PC-3 (cell line): ENCODE measurements at regions not wholly inside any gene's neighbourhood (a gene's known extent, or its start where the extent isn't known, plus 50 kb on each side); places are given as distances from the start of the nearest gene placed in this dataset.

Source experiments
- ATAC-seq: fragments of 200-7000 bp; cut with Tn5 transposase; 2 replicates; pipeline ENCODE4 v1.9.1; 2020; ENCODE audit warnings: mild to moderate bottlenecking, moderate library complexity
- BruUV-seq: library from RNA; stranded (reverse); fragments of 400-500 nt; replicated peaks from 2 replicates; lab custom pipeline; 2021; lab: Mats Ljungman, UMichigan
- CTCF ChIA-PET: fragments of 300-600 bp; sonication (Branson Sonifier 250); formaldehyde crosslinking; loops from one replicate; lab custom pipeline; 2022; ENCODE audit warnings: antibody characterized with exemption; lab: Charles Lee
- POLR2A ChIA-PET: fragments of 300-600 bp; sonication (Branson Sonifier 250); formaldehyde crosslinking; loops from one replicate; lab custom pipeline; 2022; ENCODE audit warnings: antibody characterized with exemption; ENCODE audit not compliant: unreplicated experiment; lab: Charles Lee
- DNase-seq: peaks from one replicate; pipeline ENCODE4 v3.0.0-alpha.2; 2015
- H2AFZ ChIP-seq: fragments of 300-600 bp; sonication (generic); 2 replicates; pipeline ENCODE4 v1.6.0; 2016; ENCODE audit warnings: antibody characterized with exemption, low read length
- H3F3A ChIP-seq: fragments of 300-600 bp; sonication (generic); one replicate; pipeline ENCODE4 v1.6.0; 2017; ENCODE audit warnings: antibody characterized with exemption, low read length, control low read depth, mild to moderate bottlenecking; ENCODE audit not compliant: unreplicated experiment
- H3K27ac ChIP-seq: fragments of 300-600 bp; sonication (generic); 2 replicates; pipeline ENCODE4 v1.5.1; 2016; ENCODE audit warnings: mild to moderate bottlenecking, low read length
- H3K27me3 ChIP-seq: fragments of 300-600 bp; sonication (generic); 2 replicates; pipeline ENCODE4 v1.6.1; 2016; ENCODE audit warnings: low read length, mixed read lengths
- H3K36me3 ChIP-seq: fragments of 300-600 bp; sonication (generic); 2 replicates; pipeline ENCODE4 v1.6.1; 2016; ENCODE audit warnings: low read depth, mixed run types, low read length, mixed read lengths
- H3K4me1 ChIP-seq: fragments of 300-600 bp; sonication (generic); 2 replicates; pipeline ENCODE4 v1.5.1; 2016; ENCODE audit warnings: low read length; ENCODE audit not compliant: insufficient read depth
- H3K4me2 ChIP-seq: fragments of 300-600 bp; sonication (generic); 2 replicates; pipeline ENCODE4 v1.6.0; 2016; ENCODE audit warnings: low read length
- H3K4me3 ChIP-seq: fragments of 300-600 bp; sonication (generic); 2 replicates; pipeline ENCODE4 v1.5.1; 2016; ENCODE audit warnings: mild to moderate bottlenecking, low read length, mixed read lengths
- H3K79me2 ChIP-seq: fragments of 300-600 bp; sonication (generic); 2 replicates; pipeline ENCODE4 v1.6.1; 2017; ENCODE audit warnings: low read length, mixed read lengths
- H3K9ac ChIP-seq: fragments of 300-600 bp; sonication (generic); 2 replicates; pipeline ENCODE4 v1.6.0; 2016; ENCODE audit warnings: mild to moderate bottlenecking, low read length
- H3K9me2 ChIP-seq: fragments of 300-600 bp; sonication (generic); replicated peaks from 2 replicates; pipeline ENCODE4 v1.6.1; 2016; ENCODE audit warnings: mixed run types, low read length, mixed read lengths
- H3K9me3 ChIP-seq: fragments of 300-600 bp; sonication (generic); 2 replicates; pipeline ENCODE4 v1.6.1; 2016; ENCODE audit warnings: low read length, mixed read lengths
- H4K20me1 ChIP-seq: fragments of 300-600 bp; sonication (generic); 2 replicates; pipeline ENCODE4 v1.6.1; 2016; ENCODE audit warnings: low read length, mixed read lengths
- EZH2 ChIP-seq: fragments of 300-600 bp; sonication (generic); IDR thresholded peaks from one replicate; pipeline ENCODE4 v1.6.1; 2017; ENCODE audit warnings: antibody characterized with exemption, mild to moderate bottlenecking, low read length; ENCODE audit not compliant: unreplicated experiment
- EZH2phosphoT487 ChIP-seq: fragments of 300-600 bp; sonication (generic); IDR thresholded peaks from 2 replicates; pipeline ENCODE4 v1.6.1; 2018; ENCODE audit warnings: mild to moderate bottlenecking, antibody characterized with exemption, low read length, borderline replicate concordance
- intact Hi-C: fragments of 100-400 bp; cut with micrococcal nuclease; formaldehyde crosslinking; loops from 2 replicates; pipeline ENCODE4 v1.9.0; 2023
- TF ChIP-seq, protein P1 (sequence below): fragments of 300-600 bp; sonication (generic); conservative IDR thresholded peaks from 2 replicates; pipeline ENCODE4 v1.5.1; 2017; ENCODE audit warnings: antibody characterized with exemption, low read depth, mild to moderate bottlenecking, low read length

DNA sequence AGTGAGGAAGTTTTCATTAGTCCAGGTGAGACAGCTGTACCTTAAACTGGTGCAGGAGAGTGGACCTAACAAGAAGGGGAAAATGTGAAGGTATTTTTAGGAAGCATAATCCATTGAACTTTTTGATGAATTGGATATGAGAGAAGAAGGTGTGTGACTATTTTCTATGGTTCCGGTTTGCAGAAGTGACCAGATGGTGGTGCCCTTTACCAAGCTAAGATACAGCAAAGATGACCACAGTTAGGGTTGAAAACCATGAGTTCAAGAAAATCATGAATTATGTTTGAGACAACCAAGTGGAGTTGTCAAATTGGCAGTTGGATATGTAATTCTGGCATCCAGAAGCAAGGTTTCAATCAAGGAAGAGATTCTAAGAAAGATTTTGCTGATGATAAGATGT, 61.9 kb upstream of the NRSN1 start:
- intact Hi-C loops, result loop anchor here (1.0 to 10.0 kb wide), 3 partner anchors 141 to 321 kb away; no protein-coding TSS in a partner anchor
- peak; percentile 57 for DNase-seq
- CTCF ChIA-PET, result no interaction called here

DNA sequence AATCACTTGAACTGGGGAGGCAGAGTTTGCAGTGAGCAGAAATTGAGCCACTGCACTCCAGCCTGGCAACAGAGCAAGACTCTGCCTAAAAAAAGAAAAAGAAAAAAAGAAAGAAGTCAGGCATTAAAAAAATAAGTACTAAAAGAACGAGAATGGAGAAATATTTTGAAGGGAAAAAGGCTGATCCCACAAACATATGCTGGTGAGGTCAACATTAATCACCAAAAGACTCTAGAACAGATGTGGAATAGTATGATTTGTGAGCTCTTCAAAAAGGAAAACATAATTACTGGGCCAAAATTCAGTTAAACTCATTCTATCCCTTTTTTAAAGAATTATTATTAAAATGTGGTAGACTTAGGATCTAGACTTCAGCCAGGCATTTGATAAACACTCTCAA, 61.2 kb upstream of the NRSN1 start:
- no peaks in the 10 kb centered on the region for H3K36me3 ChIP-seq
- H3K79me2 ChIP-seq, result no peaks in the 10 kb centered on the region
- H3K9ac ChIP-seq, result no peak overlapping the region
- DNase-seq, result no peak
- ChIA-PET POLR2A (no interaction called here), CTCF (no interaction called here)
- intact Hi-C loops, result loop anchor here (1.0 to 10.0 kb wide), 3 partner anchors 140 to 320 kb away; no protein-coding TSS in a partner anchor
- no peak overlapping the region for H3K4me3 ChIP-seq
- H2AFZ ChIP-seq, result no peak overlapping the region
- TF ChIP-seq EZH2phosphoT487, result no peak
- no peak for TF ChIP-seq EZH2
- TF ChIP-seq, protein P1, sequence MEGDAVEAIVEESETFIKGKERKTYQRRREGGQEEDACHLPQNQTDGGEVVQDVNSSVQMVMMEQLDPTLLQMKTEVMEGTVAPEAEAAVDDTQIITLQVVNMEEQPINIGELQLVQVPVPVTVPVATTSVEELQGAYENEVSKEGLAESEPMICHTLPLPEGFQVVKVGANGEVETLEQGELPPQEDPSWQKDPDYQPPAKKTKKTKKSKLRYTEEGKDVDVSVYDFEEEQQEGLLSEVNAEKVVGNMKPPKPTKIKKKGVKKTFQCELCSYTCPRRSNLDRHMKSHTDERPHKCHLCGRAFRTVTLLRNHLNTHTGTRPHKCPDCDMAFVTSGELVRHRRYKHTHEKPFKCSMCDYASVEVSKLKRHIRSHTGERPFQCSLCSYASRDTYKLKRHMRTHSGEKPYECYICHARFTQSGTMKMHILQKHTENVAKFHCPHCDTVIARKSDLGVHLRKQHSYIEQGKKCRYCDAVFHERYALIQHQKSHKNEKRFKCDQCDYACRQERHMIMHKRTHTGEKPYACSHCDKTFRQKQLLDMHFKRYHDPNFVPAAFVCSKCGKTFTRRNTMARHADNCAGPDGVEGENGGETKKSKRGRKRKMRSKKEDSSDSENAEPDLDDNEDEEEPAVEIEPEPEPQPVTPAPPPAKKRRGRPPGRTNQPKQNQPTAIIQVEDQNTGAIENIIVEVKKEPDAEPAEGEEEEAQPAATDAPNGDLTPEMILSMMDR, result no peak
- no peak for ATAC-seq
- H3K4me2 ChIP-seq, result no peak overlapping the region
- no TSS peak for BruUV-seq
- H3K4me1 ChIP-seq, result no peaks in the 10 kb centered on the region
- H3K9me3 ChIP-seq, result no peaks in the 10 kb centered on the region
- H3K9me2 ChIP-seq, result no peaks in the 10 kb centered on the region
- no peaks in the 10 kb centered on the region for H3F3A ChIP-seq
- H3K27me3 ChIP-seq, result peaks cover 24% of the 10 kb centered on the region
- H4K20me1 ChIP-seq, result no peaks in the 10 kb centered on the region
- no peak overlapping the region for H3K27ac ChIP-seq

More for the DNA sequence above, 61.9 kb upstream of the NRSN1 start:
- Histone ChIP-seq H3K27ac (no peak overlapping the region), H3K9ac (no peak overlapping the region), H3K79me2 (no peaks in the 10 kb centered on the region), H3K4me1 (no peaks in the 10 kb centered on the region), H3K9me3 (no peaks in the 10 kb centered on the region), H2AFZ (no peak overlapping the region), H3K36me3 (no peaks in the 10 kb centered on the region), H3K27me3 (peaks cover 24% of the 10 kb centered on the region), H3K4me2 (no peak overlapping the region), H3F3A (no peaks in the 10 kb centered on the region), H4K20me1 (no peaks in the 10 kb centered on the region), H3K9me2 (no peaks in the 10 kb centered on the region), H3K4me3 (no peak overlapping the region)
- POLR2A ChIA-PET, result no interaction called here
- TF ChIP-seq, protein P1, result peak; percentile 83
- no peak for TF ChIP-seq EZH2phosphoT487
- no TSS peak for BruUV-seq
- ATAC-seq, result peak; percentile 55; the same call in 1 of the 2 replicates

DNA sequence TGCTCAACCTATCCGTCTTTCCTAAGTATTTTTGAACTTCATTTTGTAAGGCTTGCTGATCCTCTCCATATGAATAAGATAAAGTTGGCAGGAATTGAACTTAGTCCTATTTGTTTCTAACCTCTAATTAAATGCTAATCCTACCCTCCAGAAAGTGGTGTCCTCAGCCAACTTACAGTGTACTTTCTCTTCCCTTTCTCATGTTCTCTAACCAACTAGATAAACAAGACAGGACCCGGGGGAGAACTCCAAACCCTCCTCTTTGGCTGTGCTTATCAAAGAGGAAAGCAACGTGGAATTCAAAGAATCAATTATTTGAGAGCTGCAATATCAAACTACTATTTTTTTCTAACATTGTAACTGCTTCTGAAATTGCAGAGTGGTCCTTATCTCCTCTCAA, 56.5 kb upstream of the NRSN1 start:
- Histone ChIP-seq H2AFZ (no peak overlapping the region), H3K79me2 (no peaks in the 10 kb centered on the region), H3K4me2 (no peak overlapping the region), H3K9me3 (no peaks in the 10 kb centered on the region), H4K20me1 (no peaks in the 10 kb centered on the region), H3K27ac (no peak overlapping the region), H3K4me3 (no peak overlapping the region), H3F3A (no peaks in the 10 kb centered on the region), H3K27me3 (peaks cover 31% of the 10 kb centered on the region), H3K9ac (no peak overlapping the region), H3K9me2 (no peaks in the 10 kb centered on the region), H3K4me1 (no peaks in the 10 kb centered on the region), H3K36me3 (no peaks in the 10 kb centered on the region)
- BruUV-seq, result no TSS peak
- ChIA-PET CTCF (no interaction called here), POLR2A (no interaction called here)
- no peak for TF ChIP-seq EZH2phosphoT487
- TF ChIP-seq, protein P1, result no peak
- TF ChIP-seq EZH2, result no peak
- ATAC-seq, result no peak
- DNase-seq, result no peak
- intact Hi-C loops, result loop anchor here (10.0 kb wide), 1 partner anchor 315 kb away; no protein-coding TSS in a partner anchor
